GM13976 (cell line): ENCODE measurements at regions not wholly inside any gene's neighbourhood (a gene's known extent, or its start where the extent isn't known, plus 50 kb on each side); places are given as distances from the start of the nearest gene placed in this dataset.

Experiments used
- DNase-seq: peaks from one replicate; pipeline ENCODE4 v3.0.0; 2012; ENCODE audit warnings: low spot score
- in situ Hi-C: fragments of 300-500 bp; cut with MboI; formaldehyde crosslinking; loops from one replicate; pipeline ENCODE4 v1.12.0; 2022; ENCODE audit warnings: low sequenced_read_pairs, mixed read lengths, inconsistent platforms; ENCODE audit not compliant: unreplicated experiment
- TF ChIP-seq, protein P1 (sequence below): IDR thresholded peaks from 2 replicates; pipeline ENCODE4 v1.5.1; 2012; ENCODE audit warnings: borderline replicate concordance, mild to moderate bottlenecking; ENCODE audit not compliant: insufficient read depth; ENCODE audit errors: extremely low read depth, missing control alignments, control extremely low read depth

DNA sequence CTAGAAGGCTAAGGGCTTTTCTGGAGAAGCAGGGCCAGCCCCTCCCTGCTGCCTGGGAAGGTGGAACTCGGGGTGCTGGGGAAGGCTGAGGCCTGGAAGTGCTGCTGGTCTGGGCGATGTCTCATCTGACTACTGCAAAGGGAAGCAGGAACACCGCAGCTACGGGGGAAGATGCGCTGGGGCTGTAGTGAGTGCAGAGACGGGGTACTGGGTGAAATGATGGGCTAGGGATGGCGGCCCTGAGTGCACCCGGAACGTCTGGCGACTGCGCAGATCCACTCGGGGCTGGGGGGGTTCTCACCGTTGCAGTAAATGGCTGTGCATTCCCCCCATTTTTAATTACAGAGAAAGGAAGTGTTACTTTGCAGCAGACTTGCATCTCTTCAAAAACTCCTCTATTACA lies 195.4 kb upstream of the ADARB2 start:
- TF ChIP-seq, protein P1, sequence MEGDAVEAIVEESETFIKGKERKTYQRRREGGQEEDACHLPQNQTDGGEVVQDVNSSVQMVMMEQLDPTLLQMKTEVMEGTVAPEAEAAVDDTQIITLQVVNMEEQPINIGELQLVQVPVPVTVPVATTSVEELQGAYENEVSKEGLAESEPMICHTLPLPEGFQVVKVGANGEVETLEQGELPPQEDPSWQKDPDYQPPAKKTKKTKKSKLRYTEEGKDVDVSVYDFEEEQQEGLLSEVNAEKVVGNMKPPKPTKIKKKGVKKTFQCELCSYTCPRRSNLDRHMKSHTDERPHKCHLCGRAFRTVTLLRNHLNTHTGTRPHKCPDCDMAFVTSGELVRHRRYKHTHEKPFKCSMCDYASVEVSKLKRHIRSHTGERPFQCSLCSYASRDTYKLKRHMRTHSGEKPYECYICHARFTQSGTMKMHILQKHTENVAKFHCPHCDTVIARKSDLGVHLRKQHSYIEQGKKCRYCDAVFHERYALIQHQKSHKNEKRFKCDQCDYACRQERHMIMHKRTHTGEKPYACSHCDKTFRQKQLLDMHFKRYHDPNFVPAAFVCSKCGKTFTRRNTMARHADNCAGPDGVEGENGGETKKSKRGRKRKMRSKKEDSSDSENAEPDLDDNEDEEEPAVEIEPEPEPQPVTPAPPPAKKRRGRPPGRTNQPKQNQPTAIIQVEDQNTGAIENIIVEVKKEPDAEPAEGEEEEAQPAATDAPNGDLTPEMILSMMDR: no peak
- in situ Hi-C loops: no loop called here
- no peak for DNase-seq

DNA sequence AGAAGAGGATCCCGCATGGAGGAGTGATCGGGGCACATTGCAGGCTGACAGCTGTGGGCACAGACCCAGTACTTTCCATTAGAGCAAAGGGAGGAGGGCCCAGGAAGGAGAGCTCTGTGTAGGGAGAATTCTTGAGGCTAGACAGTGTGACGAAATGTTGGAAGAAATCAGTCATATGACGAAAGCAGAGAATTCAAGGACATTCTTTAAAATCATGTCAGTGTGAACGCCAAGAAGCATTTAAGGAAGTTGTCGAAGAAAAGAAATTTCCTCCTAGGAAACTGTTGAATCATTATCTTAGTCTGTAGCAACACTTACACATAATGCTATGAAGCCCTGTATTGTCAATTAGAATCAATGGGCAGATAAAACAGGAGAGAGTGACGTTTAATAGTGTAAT lies 191.3 kb upstream of the ADARB2 start:
- DNase-seq: no peak
- TF ChIP-seq, protein P1: no peak
- in situ Hi-C loops: no loop called here

DNA sequence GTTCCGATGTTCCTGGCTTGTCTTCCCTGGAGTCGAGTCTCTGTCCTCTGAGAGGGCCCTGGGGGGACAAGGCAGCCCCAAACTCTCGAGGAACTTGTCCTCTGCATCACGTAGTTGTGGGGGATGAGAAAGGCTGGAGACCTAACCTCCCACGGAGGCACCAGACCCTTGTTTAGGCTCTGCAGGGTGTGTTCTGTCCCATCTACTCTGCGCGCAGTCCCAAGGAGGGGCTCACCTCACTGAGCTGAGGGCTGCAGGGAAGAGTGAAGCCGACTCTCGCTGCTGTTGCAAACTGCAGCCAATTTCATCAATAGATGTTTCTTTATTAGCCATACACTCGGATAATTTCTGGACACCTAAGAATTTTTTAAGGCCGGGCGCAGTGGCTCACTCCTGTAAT lies 186.7 kb upstream of the ADARB2 start:
- TF ChIP-seq, protein P1: no peak
- no peak for DNase-seq
- in situ Hi-C loops: no loop called here

DNA sequence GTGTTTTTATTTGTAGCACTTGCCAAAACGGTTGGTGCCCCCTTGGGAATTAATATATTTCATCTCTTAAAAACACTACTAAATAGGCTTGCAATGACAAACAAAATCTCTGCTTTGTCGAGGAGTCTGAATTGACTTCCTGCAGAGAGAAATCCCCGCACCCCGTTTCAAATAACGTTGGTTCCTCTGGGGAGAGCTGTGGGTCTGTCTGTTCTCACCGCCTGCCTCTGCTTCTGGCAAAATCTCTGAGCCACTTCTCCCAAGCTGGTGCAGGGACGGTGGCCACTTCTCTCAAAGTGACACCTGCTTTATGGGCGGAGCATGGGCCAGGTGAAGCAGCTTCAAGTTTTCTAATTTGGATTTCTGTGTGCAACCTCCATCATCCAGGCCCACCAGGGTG lies 186.3 kb upstream of the ADARB2 start:
- no peak for DNase-seq
- in situ Hi-C loops: no loop called here
- TF ChIP-seq, protein P1: no peak

DNA sequence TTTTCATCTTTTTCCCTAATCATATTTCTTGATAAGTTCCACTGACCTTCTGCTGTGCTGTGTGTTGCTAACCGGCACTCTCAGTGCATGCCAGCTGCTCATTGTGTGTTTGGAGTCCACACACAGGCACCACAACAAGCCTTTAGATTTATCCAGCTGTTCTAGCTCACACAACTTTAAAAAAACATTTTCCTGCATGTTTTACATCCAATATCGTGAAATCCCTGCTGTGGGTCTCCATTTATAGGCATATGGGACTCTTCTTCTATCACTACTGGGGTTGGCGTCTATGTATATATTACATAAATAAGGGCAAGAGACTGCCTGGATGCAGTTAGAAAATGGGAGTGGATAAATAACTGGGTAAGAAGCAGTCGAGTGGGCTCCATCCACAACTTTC lies 183.6 kb upstream of the ADARB2 start:
- in situ Hi-C loops: no loop called here
- TF ChIP-seq, protein P1: no peak

DNA sequence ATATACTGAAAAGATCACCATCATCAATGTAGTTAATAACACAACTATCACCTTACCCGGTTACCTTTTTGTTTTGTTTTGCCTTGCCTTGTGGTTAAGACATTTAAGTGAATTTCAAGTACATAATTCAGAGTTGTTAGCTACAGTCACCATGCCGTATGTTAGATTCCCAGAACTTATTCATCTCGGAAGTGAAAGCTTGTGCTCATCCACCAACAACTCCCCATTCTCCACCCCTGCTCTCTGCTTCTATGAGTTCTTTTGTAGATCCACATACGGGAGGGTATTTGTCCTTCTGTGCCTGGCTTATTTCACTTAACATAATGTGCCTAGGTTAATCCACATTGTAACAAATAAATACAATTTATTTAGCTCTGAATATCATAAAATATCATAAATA lies 182.8 kb upstream of the ADARB2 start:
- TF ChIP-seq, protein P1: no peak

More for the DNA sequence above, 183.6 kb upstream of the ADARB2 start:
- DNase-seq: no peak

DNA sequence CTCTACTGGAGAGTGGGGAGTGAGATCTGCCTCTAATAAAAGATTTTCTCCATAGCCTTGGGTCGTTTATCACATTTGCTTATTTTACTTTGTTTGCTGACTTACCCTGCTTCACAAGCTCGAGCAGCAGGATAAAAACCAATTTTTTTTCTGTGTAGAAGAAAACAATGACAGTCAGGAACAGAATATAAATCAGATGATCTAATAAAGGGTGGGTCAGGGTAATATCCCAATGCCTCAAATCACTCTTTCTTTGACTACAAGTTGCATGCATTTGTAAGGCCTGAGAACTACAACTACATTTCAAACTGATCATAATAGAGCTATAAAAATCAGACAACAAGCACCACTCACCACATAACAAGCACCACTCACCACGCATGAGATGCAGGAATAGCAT lies 174.4 kb upstream of the ADARB2 start:
- TF ChIP-seq, protein P1: no peak
- DNase-seq: no peak
- in situ Hi-C loops: no loop called here

More for the DNA sequence above, 182.8 kb upstream of the ADARB2 start:
- in situ Hi-C loops: no loop called here
- DNase-seq: no peak
